GM19438 (cell line): ENCODE measurements at regions not wholly inside any gene's neighbourhood (a gene's known extent, or its start where the extent isn't known, plus 50 kb on each side); places are given as distances from the start of the nearest gene placed in this dataset.
A peak's percentile ranks its signal among the peaks of the same experiment; 100 is the strongest.

Source experiments
- ATAC-seq: cut with Tn5 transposase; IDR thresholded peaks from one replicate; pipeline ENCODE4 v1.9.1; 2021; ENCODE audit warnings: low read depth; ENCODE audit not compliant: unreplicated experiment

DNA sequence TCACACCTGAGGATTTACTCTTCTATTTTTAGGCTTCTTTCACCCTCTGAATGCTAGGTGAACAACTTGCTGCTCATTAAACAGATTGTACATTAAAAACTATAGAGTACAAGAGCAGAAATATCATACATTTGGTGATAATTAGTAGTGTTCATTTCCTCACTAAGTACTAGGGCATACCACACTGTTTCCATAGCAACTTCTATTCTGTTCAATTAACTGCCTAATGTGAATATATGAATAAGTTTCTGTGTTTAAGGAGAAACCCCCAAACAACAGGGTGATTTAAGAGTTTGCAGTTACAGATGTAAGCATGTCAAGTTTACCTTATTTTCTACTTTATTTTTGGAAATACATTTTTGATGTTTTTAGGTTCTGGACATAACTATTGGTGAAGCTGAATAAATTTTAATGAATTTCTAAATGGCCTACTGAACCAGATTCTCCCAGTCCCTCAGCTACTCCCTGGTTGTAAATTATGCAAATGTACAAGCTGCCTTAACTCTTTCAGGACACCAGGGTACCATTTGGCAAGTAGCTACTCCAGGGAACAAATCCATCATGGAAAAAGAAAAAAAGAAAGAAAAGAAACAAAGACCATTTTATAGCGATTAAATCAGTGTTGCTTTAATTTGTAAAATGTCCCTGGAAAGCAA, 199.8 kb upstream of the NAV3 start:
- ATAC-seq, result no peak

DNA sequence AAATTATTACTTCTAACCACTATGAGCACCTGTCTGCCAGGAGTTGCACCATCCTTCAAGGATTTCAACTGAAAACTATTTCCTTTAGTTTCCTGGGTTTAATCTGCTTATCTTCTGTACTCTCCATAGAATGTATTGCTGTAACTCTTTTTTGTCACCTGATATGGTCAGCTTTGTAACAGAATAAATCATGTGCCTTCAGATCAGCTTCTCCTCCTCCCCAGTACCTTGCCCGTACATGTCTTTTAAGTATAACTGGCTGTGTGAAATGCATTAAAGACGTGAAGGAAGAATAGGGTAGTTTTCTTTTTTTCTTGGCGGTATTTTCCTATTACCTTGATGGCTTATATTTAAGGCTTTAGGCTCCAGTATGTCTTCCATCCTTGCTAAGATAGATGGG, 200.3 kb upstream of the NAV3 start:
- ATAC-seq, result no peak

DNA sequence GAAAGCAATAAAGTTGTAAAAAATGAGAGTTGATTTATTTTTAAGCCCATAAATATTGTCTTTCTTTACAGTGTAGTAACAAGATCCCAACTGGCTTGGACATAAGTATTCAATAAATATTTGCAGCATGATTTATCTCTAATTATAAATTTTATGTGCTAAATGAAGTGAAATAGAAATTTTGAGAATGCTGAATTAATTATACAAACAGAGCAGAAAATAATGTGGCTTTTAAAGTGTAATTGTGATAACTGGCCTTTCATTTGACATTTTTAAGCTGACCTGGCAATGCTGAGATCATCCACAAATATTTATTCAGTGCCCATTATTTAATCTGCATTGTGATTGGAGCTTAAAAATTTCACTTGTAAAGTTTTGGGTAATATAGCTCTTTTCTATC, 201.6 kb upstream of the NAV3 start:
- ATAC-seq, result no peak

DNA sequence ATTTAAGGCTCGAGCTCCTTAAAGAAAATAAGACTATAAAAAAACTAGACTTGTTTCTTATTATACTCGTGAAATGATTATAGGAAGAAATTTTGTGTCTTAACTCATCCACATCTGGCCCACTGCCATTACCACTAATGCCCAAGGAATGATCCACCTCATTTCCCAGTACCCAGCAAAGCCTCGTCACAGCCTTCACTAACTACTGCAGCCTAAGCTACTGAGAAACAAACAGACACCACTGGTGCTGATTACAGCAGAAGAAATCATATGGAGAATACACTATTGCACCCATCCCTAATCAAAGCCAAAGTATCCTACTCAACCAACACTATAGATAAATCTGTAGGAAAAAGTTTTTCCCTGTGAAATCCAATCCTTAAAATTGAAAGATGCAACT, 205.3 kb upstream of the NAV3 start:
- ATAC-seq, result no peak

DNA sequence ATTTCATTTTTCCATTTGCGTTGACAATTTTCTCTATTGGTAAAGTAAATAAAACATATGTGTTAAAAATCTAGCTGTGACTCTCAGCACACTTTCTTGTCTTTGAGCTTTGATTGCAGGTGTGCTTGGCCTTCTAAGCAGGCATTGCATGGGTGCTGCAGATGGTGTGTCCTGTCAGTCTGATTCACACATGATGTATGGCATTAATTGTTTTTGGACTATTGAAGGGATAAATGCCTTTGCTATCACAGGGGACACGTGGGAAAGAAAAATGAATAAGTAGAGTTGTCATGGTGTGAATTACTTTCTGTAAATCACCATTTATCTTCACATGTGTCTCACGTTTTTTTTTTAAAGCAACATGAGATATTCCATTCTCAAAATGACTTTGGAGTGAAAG, 211.3 kb upstream of the NAV3 start:
- ATAC-seq, result no peak

DNA sequence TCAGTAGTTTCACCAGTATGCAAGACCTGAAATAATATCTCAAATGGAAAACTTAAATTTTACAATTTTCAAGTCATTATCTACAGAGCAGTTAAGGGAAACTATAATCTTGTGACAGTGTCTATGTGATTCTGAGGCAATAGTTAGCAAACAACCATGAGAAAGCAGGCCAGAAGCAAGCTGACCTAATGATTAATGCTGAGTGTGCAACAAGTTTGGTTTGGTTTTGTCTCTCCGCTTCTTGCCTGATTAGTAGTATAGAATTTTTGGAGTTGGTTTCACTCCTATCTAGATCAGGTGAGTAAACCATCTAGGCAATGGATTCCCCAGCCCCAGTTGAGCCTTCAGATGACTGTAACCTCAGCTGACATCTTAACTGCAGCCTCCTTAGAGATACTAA, 212.9 kb upstream of the NAV3 start:
- ATAC-seq, result no peak

DNA sequence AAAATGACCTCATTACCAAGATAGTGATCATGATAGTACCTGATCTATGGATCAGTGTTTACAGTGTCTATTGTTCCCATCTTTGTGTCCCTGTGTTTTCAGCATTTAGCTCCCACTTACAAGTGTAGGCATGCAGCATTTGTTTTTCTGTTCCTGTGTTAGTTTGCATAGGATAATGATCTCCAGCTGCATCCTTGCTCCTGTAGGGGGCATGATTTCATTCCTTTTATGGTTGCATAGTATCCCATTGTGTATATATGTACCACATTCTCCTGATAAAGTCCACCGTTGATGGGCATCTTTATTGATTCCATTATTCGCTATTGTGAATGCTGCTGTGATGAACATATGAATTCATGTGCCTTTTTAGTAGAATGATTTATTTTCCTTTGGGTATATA, 215.4 kb upstream of the NAV3 start:
- no peak for ATAC-seq

DNA sequence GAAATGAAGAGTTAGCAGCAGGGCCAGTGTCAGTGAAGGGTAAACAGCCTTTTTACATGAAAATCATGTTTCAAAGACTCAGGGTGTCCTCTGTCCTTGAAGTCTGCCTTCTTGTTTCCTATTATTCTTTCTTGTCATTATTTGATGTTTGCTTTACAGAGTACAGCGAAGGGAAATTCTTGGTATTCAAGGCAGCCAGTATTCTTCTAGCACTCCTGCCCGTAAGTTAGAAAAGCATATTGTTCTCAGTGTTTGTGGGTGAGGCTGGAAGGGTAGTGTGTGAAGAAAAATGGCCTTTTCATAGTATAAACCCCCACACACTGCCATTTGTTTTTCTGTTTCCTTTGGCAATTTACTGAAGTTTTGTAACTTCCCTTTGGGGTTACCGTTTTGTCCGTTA, 217.3 kb upstream of the NAV3 start:
- no peak for ATAC-seq

DNA sequence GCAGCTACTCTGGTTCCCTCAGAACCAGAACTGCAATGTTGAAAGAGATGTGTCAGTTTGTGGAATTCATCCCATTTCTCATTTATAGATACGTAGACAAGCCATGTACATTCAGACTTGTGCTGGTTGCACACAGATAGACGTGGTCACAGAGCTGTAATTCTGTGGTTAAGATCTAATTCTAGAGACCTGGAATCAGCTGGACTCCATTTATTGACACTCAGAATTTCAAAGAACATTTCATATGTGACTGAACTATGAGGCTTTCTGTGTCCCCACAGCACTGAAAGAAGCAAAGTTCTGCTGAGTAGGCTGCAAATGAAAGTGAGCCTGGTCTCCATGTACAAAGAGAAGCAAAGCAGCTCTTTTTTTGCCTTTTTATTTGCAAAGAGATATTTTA, 220.2 kb upstream of the NAV3 start:
- ATAC-seq, result no peak

DNA sequence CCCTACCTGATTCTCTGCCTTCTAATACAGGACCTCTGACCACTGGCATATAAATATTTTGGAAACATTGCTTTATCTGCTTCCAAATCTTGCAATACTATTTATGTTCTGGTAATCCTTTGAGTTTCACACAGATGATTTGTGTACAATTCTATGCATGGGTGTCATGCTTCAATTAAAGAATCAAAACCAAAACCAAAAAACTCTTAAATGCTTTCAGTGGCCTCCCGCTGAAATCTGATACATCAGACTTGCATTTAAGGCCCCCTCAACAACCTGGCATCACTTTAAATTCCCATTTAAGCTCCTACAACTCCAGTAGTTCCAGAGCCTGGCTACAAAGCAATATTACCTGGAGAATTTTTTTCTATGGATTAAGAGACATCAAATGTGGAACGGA, 221.7 kb upstream of the NAV3 start:
- no peak for ATAC-seq

DNA sequence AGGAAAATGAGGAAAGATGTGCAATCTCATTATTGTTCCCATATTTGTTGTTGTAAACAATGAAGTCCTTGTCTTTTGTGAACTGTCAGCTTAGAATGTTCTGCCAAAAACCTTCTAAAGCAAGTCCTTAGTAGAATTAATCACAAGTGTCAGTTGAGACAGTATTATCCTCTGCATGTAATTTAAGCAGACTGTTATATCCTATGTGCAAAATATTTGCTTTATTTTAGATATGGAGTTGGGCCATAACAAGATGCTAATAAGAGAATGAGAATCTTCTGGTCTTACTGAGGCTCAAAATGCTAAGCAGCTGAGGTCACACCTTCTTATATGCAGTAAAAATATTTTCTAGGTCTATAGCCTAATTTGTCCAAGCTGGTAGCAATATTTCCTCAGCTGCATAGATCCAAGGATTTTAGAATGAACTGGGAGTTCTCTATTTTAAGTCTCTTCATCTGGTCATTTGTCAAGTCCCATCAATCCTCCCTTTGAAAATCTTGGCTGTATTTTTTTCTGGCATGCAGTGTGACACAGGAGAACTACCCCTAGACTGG, 222.3 kb upstream of the NAV3 start:
- no peak for ATAC-seq

DNA sequence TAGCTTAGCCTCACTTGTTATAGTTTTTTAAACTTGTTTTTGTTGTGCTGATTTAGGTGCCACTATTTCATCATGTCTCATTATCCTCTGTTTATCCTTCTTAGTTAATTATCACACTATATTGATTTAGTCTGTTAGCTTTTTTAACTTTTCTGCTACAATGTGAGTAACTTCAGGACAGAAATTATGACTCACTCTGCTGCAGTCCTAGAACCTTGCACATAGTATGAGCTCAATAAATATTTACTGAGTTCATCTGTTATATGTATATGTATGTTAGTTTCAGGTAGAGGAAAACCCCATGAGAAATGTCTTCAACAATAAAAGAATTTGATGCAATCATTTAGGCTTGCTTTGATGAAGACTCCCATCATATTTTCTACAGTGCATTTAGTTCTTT, 224.3 kb upstream of the NAV3 start:
- no peak for ATAC-seq

DNA sequence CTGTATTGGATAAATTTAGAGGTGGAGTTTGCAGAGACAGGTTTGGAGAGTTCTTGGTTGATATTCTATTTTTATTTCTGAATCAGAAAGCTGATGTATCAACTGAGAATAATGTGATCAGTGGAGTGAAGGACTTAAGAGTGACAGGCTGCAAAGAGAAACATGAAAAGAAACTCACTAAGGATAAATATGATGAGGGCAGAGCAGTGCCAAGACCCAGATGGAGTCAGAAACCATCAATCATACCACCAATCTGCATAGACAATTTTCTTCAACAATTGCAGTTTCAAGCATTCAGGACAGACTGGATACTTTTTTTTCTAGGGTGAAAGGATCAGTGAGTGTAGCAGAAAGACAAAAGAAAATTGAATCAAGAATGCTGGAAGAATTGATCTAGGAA, 226.7 kb upstream of the NAV3 start:
- no peak for ATAC-seq

DNA sequence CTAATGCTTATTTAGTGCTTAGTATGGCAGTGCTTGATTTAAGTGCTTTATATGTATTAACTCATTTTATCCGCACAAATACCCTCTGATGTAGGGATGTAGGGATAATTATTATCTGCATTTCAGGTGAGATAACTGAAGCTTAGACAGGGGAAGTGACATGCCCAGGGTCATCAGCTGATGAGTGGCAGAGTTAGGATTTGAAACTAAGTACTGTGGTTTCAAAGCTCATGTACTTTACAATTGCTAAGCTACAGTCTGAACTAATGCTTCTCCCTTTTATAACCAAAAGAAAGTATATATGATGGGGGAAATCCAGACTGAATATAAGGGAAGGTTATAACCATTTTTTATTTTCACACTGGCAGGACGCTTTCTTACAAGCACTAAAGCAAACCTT, 229.6 kb upstream of the NAV3 start:
- no peak for ATAC-seq

DNA sequence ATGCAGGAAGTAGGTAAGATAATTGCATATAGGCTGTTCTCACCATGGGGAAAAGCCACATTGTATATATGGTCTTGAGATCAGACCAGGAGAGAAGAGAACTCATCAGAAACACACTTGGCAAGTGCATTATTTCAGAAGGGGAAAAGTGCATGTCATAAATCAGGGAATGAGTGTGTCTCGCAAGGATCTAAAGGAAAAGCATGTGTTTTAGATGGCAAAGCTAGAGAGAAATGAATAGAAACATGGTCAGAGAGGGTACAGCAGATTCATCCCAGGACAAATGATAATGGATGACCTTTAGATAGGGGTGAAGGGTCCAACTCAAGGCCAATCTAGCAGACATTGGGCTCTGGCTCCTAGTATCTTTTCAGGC, 230.2 kb upstream of the NAV3 start:
- peak; percentile 33 for ATAC-seq

DNA sequence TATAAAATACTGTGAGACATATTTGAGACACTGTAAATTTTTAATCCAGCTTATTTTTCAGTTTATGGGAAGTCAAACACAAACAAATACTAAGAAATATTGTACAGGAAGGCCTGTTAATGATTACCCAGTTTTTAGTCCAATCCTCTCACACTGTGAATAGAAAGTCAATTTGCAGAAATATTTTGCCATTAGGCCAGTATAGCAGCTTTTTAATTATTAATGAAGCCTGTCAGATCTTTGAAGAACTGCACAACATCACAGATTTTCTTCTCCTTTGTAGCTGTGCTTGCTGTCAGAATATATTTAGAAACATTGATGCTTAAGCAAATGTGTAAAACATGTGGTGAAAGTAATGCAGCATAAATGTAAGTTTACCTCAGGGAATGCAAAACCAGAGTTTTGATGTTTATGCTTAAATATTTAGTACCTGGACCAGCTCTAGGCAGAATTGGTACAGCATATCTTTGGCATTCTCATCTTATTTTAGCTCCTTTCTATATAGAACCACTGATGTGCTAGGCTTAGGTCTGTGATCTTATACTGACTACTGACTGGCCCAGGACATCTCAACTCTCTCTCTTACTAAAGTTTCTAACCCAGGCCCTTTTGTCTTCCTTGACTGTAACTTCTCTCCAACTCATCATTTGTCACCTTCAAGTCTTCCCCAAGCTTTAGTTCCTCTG, 230.8 kb upstream of the NAV3 start:
- ATAC-seq, result peak; percentile 81

DNA sequence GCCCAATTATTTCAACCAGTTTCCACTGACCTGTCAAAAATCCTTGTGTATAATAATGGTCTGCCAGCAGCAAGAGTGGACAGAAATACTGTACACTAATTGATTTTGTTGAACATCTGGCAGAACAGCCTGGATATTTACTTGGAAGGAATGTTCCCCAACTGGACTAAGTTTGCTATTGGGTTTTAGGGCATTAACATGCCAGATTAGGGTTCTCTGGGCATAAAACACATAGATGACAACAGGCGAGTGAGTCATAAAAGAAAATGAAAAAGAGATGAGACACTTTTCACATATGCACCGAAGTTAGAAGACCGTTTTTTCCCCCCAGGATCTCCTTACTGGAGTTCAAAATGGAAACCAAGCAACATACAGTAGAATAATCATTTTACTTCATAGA, 236.3 kb upstream of the NAV3 start:
- no peak for ATAC-seq

DNA sequence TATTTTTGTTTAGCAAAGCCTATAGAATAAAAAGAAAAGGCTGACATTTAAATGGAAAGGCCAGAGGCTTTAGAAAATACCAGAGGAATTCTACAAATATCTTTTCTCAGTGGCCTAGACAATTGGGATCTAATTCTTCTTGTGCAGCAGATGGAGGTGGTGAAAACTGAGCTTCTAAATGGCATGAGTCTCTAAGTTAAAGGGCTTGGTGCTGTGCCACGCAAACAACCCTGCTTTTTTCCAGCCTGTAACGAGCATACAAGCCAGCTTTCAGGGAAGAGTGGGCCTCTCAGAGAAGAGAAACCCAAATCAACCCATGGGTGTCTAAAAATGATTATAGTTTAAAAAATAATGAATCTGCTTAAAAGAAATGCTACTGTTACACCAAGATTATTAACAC, 237.9 kb upstream of the NAV3 start:
- ATAC-seq, result no peak

DNA sequence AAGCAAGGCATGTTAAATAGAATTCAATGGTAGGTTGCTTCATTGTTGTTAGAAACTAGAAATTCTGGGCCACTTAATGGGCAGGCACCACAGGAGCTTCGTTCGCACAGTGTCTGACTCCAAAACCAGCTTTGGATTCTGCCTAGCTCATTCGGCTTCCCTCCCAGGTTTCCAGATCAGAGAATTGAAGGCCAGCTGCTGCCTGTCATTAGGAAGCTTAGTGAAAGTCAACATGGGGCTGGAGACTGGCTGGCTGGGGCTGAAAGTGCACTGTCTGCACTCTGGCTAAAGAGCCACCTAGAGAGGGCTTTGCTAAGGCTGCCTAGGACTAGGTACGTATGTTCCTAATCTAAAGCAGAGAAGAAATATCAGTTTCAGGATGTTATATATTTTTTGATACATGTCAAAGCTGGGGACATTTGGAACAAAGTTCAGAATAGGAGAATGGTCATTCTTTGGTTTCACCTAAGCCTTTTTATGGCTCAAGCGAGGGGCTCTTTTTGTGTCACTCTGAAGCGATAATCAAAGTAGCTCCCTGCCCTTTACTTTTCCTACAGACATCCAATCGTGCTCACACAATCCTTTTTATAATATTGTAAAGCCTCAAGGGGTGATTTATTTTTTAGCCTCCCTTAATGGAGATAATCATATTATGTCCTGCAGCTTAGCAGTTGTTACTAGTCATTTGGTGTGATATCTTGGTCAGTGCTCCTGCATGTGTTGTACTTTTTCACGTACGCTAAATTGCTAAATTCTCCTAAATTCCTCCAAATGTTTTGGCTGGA, 238.5 kb upstream of the NAV3 start:
- no peak for ATAC-seq

DNA sequence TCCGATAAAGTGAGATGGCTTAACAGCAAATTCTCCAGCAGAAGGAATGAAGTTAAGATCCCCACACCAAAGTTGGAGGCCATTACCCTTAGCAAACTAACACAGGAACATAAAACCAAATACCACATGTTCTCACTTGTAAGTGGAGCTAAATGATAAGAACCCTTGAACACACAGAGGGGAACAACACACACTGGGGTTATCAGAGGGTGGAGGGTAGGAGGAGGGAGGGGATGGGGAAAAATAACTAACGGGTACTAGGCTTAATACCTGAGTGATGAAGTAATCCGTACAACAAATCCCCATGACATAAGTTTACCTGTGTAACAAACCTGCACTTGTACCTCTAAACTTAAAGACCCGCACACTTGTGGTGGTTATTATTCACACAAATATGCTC, 240.4 kb upstream of the NAV3 start:
- ATAC-seq, result no peak

DNA sequence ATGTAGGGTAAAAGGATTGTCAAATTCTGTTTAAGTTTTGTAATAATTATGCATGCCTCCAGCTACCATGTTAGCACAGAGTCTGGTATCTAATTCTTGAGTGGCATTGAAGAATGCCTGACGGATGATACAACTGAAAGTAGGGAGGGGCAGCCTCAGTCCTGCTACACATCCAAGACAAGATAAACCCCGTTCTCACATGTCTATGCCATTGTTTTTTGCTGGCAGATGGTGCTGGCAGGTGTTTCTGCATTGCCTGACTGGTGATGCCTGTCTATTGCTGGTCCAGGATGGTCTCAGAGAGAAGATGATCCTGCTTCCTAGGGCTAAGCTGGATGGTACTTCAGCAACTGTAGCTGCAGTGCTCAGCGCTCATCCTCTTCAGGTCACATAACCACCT, 245.8 kb upstream of the NAV3 start:
- no peak for ATAC-seq
